HUES64 (cell line): ENCODE measurements at regions not wholly inside any gene's neighbourhood (a gene's known extent, or its start where the extent isn't known, plus 50 kb on each side); places are given as distances from the start of the nearest gene placed in this dataset.
A peak's percentile ranks its signal among the peaks of the same experiment; 100 is the strongest.

Experiments
- H3K27ac ChIP-seq: 2 replicates; pipeline ENCODE4 v1.7.0; 2013; ENCODE audit warnings: low read depth, low read length, inconsistent platforms
- H3K27me3 ChIP-seq: 2 replicates; pipeline ENCODE4 v1.6.1; 2013; ENCODE audit warnings: mild to moderate bottlenecking, low read length; ENCODE audit not compliant: insufficient read depth
- H3K36me3 ChIP-seq: 2 replicates; pipeline ENCODE4 v1.6.1; 2013; ENCODE audit warnings: mild to moderate bottlenecking, low read length; ENCODE audit not compliant: insufficient read depth
- H3K4me1 ChIP-seq: 2 replicates; pipeline ENCODE4 v1.6.1; 2013; ENCODE audit warnings: mild to moderate bottlenecking, low read length, moderate library complexity; ENCODE audit not compliant: insufficient read depth
- H3K4me3 ChIP-seq: 2 replicates; pipeline ENCODE4 v1.5.1; 2013; ENCODE audit warnings: mild to moderate bottlenecking, low read length, moderate library complexity
- H3K9ac ChIP-seq: 2 replicates; pipeline ENCODE4 v1.6.1; 2013; ENCODE audit warnings: mild to moderate bottlenecking, low read depth, low read length
- H3K9me3 ChIP-seq: 2 replicates; pipeline ENCODE4 v1.6.1; 2013; ENCODE audit warnings: low read depth, low read length; ENCODE audit not compliant: insufficient read depth
- WGBS: fragments of 150-250, 120-280 bp; methylation state at CpG from one replicate; pipeline ENCODE4 v1.1.7; 2013; ENCODE audit warnings: missing lambda C conversion rate; 5-methylcytosine and 5-hydroxymethylcytosine counted together

DNA sequence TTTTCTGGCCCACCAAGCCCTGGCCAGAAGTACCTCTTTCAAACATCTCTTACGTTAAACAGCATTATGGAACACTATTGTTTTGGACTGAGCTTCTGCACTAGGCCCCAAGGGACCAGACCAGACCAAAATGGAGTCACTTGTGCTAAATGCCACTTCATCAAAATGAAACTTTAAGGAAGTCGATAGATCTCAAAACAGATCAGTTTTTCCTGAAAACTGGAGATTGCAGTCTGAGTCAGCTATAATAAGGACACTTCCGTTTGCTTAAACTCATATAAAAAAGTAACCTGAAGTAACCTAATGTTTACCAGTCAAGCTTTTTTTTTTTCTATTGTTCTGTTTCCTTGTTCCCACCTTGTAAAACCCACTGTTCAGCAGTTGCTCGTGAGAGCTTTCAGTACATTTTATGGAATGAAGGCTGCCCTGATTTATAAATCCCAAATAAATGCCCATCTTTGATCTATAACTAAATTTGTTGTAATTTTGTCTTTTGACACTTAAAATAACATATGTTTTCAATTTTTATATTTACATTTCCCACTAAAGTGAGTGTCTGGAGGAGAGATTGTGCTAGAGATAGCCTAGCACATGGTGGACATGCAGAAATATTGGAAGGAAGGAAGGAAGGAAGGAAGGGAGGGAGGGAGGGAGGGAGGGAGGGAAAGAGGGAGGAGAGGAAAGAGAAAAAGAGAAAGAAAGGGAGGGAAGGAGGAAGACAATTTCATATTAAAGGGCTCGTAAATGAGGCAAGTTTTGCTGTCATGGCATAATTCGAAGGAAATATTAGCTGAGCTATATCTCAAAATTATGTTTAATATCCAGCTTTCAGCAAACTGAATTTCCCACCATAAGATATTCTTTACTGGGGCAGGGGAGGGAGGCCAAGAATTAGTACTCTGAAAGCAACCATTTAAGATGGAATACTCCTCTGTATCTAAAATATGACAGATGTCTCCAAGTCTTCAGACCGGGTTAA is 77.0 kb upstream of the CXADR start:
- Histone ChIP-seq H3K9me3 (no peaks in the 10 kb centered on the region), H3K9ac (no peak overlapping the region), H3K36me3 (no peaks in the 10 kb centered on the region), H3K4me1 (peaks cover 37% of the 10 kb centered on the region), H3K27me3 (no peaks in the 10 kb centered on the region), H3K4me3 (no peak overlapping the region), H3K27ac (no peak overlapping the region)
- WGBS = 91% methylated on average over 5 of the region's 7 CpGs

DNA sequence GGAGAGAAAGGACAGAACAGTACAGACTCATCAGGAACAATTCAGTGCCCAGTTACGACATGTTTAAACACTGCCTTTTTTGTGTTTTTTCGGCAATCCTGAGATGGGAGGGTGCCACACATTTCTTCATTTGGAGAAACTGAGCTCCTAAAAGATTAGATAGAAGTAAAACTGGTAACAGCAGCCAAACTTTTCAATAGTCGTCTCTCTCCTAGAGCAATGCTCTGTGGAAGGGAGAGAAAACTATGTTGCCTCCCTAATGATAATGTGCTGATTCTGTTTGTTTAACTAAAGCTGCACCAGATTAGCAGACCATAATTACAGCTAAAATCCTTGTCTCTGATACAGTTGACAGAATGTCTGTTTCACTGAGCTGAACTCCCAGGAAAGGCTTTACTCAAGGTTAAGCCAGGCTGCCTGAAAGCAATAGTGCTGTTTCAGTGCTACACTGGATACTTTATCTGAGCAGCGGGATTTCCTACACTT is 76.2 kb upstream of the CXADR start:
- no peak overlapping the region for H3K9ac ChIP-seq
- no peaks in the 10 kb centered on the region for H3K27me3 ChIP-seq
- no peak overlapping the region for H3K4me3 ChIP-seq
- H3K9me3 ChIP-seq = no peaks in the 10 kb centered on the region
- WGBS = 83% methylated on average over 4 of the region's 4 CpGs
- peaks cover 41% of the 10 kb centered on the region for H3K4me1 ChIP-seq
- no peak overlapping the region for H3K27ac ChIP-seq
- no peaks in the 10 kb centered on the region for H3K36me3 ChIP-seq

DNA sequence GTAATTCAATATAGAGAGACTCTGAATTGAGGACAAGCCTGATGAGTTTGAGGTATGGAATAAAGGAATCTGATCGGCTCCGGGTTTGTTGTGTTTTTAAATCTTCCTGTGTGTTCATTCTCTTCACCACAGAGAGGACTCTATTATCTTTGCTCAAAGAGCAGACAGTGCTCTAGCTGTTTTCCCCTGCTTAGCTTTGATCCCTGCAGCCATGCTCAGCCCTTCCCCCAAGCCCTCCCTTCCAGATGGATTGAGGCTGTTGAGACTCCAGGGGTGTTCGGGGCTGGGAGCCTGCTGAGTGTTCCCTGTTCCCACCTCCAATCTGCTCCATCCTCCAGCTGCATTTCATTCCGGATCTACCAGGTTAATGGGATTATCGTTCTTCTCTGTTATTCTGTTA is 74.2 kb upstream of the CXADR start:
- peak overlapping the region; percentile 26 for H3K4me3 ChIP-seq
- 4% methylated on average over 5 of the region's 5 CpGs for WGBS
- no peaks in the 10 kb centered on the region for H3K36me3 ChIP-seq
- no peaks in the 10 kb centered on the region for H3K9me3 ChIP-seq
- peak overlapping the region; percentile 60 for H3K27ac ChIP-seq
- peaks cover 53% of the 10 kb centered on the region for H3K4me1 ChIP-seq
- no peaks in the 10 kb centered on the region for H3K27me3 ChIP-seq
- no peak overlapping the region for H3K9ac ChIP-seq

DNA sequence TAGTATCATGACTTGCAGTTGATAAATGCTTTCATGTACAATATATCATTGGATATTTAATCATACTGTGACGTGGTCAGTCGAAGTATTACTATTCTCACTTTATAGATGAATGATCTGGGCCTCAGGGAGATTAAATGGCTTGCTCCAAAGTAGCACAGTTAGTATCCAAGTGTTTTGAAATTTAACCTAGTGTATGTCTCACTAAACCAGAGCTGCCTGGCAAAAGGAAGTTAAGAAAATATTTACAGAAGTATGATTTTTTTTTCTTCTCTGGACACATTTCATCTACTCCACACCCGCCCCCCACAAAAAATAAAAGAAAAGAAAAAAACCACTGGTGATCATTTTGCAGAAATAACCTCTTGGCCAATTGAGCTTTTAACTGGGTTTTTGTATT is 71.9 kb upstream of the CXADR start:
- no peak overlapping the region for H3K27ac ChIP-seq
- no peaks in the 10 kb centered on the region for H3K36me3 ChIP-seq
- H3K9me3 ChIP-seq = no peaks in the 10 kb centered on the region
- no peak overlapping the region for H3K4me3 ChIP-seq
- WGBS = 100% methylated on average over 1 of the region's 3 CpGs
- no peaks in the 10 kb centered on the region for H3K27me3 ChIP-seq
- peaks cover 53% of the 10 kb centered on the region for H3K4me1 ChIP-seq
- no peak overlapping the region for H3K9ac ChIP-seq

DNA sequence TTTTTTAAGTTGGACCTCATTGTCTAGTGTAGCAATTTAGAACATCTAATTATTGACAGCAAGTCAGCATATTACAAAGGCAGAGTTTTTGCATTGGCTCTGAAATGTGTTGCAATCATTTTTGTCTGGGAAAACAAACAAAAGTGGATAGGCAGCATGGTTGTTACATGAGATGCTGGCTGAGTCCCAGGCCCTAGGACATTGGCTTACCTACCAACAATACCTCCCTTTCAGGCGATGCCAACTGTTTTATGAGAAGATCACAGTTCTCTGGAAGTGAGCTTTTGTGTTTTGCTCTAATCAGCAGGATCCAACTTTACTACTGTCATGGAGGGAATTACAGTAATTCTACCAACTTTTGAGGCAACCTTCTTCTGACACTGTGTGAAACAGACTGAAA is 71.5 kb upstream of the CXADR start:
- no peaks in the 10 kb centered on the region for H3K36me3 ChIP-seq
- H3K9ac ChIP-seq = no peak overlapping the region
- H3K4me1 ChIP-seq = peaks cover 51% of the 10 kb centered on the region
- no peaks in the 10 kb centered on the region for H3K27me3 ChIP-seq
- H3K9me3 ChIP-seq = no peaks in the 10 kb centered on the region
- no peak overlapping the region for H3K27ac ChIP-seq
- 86% methylated on average over 1 of the region's 1 CpG for WGBS
- H3K4me3 ChIP-seq = no peak overlapping the region

DNA sequence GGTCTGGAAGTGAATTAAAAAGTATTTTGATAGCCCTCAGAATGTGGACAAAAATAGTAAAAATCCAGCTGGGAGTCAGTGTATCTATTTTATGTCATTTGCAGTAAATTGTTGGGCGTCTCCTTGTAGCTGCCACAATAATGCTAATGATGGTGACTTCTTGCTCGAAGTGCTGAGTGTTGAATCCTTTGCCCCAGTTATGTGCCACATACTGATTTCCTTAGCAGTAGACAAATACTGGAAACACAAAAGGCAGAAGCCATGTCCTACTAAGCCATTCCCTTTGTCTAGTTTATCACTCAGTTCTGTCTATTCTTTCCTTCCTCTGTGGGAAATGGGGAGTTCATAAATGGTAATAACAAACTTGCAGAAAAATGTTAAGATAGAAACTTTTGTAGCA is 70.7 kb upstream of the CXADR start:
- no peaks in the 10 kb centered on the region for H3K27me3 ChIP-seq
- H3K4me3 ChIP-seq = no peak overlapping the region
- H3K9me3 ChIP-seq = no peaks in the 10 kb centered on the region
- no peak overlapping the region for H3K9ac ChIP-seq
- peaks cover 43% of the 10 kb centered on the region for H3K4me1 ChIP-seq
- H3K27ac ChIP-seq = no peak overlapping the region
- WGBS = 87% methylated on average over 2 of the region's 2 CpGs
- H3K36me3 ChIP-seq = no peaks in the 10 kb centered on the region

DNA sequence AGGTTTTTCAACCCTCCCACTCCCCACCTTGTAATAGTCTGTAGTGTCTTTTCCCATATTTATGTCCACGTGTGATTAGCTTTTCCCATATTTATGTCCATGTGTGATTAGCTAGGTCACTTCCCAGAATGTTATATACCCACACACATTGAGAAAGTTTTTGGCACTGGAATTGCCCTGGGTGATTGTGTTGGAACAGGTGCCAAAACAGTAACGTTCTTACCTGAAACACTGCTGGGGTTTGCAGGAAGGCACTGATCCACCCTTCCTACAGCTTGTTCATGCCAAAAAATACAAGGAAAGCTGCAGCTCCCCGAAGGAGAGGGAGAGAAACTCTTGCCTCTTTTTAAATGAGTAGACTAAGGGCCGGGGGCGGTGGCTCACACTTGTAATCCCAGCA is 68.0 kb upstream of the CXADR start:
- Histone ChIP-seq H3K27me3 (no peaks in the 10 kb centered on the region), H3K4me3 (no peak overlapping the region), H3K4me1 (peaks cover 20% of the 10 kb centered on the region), H3K9me3 (no peaks in the 10 kb centered on the region), H3K27ac (no peak overlapping the region), H3K36me3 (no peaks in the 10 kb centered on the region), H3K9ac (no peak overlapping the region)
- 94% methylated on average over 4 of the region's 5 CpGs for WGBS

DNA sequence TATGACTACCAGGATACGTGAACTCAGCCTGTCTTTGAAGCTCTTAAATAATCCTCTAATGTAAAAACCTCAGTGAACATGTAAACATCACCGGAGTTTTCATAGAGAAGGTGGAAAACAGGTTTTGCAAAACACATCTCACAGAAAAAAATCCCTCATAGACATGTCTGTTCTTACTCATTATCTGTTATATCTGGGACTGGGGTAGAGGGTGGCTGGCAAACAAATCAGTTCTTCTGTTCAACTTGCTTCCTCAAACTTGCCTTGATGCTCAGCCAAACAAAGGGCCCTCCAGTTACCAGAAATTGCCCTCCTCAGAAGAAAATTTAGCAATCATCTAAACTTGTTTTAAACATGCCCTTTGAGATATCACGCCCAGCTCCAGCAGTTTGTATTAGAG is 66.1 kb upstream of the CXADR start:
- 97% methylated on average over 3 of the region's 3 CpGs for WGBS
- H3K27me3 ChIP-seq = no peaks in the 10 kb centered on the region
- no peak overlapping the region for H3K9ac ChIP-seq
- H3K4me1 ChIP-seq = peaks cover 14% of the 10 kb centered on the region; the same call in 1 of the 2 replicates
- H3K27ac ChIP-seq = no peak overlapping the region
- no peaks in the 10 kb centered on the region for H3K36me3 ChIP-seq
- H3K9me3 ChIP-seq = no peaks in the 10 kb centered on the region
- H3K4me3 ChIP-seq = no peak overlapping the region

DNA sequence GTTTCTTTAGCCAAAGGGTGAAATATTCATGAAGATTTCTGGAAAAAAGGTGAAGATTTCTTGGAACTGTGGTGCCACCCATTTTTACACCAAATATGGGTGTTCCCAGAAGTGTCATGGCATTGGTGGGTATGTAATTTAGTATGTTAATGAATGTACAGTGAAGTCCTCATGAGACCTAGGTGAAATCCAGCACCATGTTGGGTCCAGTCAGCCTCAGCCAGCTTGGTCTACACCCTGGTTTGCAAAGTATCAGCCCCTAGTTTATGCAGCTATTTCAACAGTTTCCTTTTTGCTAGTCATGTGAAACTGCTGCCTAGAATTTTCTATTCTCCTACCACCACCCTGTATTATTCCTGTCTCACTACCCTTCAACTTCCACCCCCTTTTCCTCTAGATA is 63.1 kb upstream of the CXADR start:
- no peak overlapping the region for H3K27ac ChIP-seq
- no peak overlapping the region for H3K4me3 ChIP-seq
- H3K9ac ChIP-seq = no peak overlapping the region
- no peaks in the 10 kb centered on the region for H3K27me3 ChIP-seq
- 0 out of 2 replicates have a peak, but pooled peaks cover 3% of the 10 kb centered on the region for H3K4me1 ChIP-seq
- H3K9me3 ChIP-seq = no peaks in the 10 kb centered on the region
- no peaks in the 10 kb centered on the region for H3K36me3 ChIP-seq

DNA sequence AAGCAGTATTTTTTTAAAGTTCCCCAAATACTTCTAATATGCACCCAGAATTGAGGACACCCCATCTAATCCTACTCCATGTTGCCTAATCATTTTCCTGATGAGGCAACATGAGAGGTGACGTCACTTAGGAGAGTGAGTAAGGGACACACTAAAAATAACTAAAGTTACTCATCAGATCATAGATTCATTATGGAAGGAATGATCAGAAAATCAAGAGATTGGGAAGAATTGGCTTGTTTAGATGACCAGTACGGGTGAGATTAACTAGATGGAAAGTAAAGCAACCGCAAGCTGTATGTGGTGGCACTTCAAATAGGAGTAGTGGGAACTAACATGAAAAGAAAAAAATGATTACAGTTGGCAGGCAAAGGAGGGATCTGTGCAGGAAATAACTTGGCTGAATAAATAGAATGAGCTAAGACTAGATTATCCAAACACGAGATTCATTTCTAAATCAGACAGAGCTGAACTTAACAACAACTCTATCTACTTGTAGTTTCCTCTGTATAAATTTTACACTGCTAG is 61.4 kb upstream of the CXADR start:
- Histone ChIP-seq H3K27ac (no peak overlapping the region), H3K4me3 (no peak overlapping the region), H3K36me3 (no peaks in the 10 kb centered on the region), H3K27me3 (no peaks in the 10 kb centered on the region), H3K4me1 (peaks cover 3% of the 10 kb centered on the region; the same call in 1 of the 2 replicates), H3K9ac (no peak overlapping the region), H3K9me3 (no peaks in the 10 kb centered on the region)
- WGBS = 89% methylated on average over 3 of the region's 4 CpGs

DNA sequence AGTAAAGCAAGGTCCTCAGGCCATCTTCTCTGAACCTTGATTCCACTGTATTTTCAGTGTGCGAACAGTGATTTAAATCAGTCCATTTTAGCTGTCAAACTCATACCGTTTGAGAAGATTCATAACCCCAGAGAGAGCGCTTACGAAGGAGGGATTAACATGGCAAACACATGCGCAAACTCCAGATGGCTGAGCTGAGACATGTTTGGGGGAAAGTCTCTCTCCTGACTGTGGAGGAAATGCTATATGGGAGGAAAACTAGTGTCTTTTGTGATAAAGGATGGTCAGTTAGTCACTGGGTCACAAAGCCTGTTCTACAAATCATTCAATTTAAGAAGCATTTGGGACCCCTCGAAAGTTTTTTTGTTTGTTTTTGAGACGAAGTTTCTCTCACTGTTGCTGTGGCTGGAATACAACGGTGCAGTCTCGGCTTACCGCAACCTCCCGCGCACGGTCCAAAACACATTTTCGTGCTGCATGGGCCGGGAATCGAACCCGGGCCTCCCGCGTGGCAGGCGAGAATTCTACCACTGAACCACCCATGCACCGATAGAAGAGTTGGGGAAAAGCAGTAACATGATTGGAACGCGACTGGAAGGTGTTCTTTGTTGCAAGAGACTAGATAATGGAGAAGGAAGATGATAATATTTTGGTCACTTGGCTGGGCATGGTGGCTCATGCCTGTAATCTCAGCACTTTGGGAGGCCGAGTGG is 58.4 kb upstream of the CXADR start:
- 20% methylated on average over 24 of the region's 24 CpGs for WGBS
- no peaks in the 10 kb centered on the region for H3K36me3 ChIP-seq
- peak overlapping the region; percentile 49 for H3K4me3 ChIP-seq
- H3K4me1 ChIP-seq = peaks cover 3% of the 10 kb centered on the region; the same call in 1 of the 2 replicates
- H3K27me3 ChIP-seq = no peaks in the 10 kb centered on the region
- peak overlapping the region; percentile 13; the same call in 1 of the 2 replicates for H3K27ac ChIP-seq
- no peaks in the 10 kb centered on the region for H3K9me3 ChIP-seq
- peak overlapping the region; percentile 62 for H3K9ac ChIP-seq
